SK-N-MC (cell line): ENCODE measurements at regions not wholly inside any gene's neighbourhood (a gene's known extent, or its start where the extent isn't known, plus 50 kb on each side); places are given as distances from the start of the nearest gene placed in this dataset.
"Not testable (repeated sequence)": the region's sequence is repeated elsewhere in the genome, so short reads cannot be mapped to it uniquely, and the experiment has no call there.

ENCODE experiments used
- DNase-seq: peaks from one replicate; pipeline ENCODE4 v3.0.0-alpha.2; 2011; ENCODE audit warnings: low read depth, low spot score
- H3K27ac ChIP-seq: fragments of 200-600 bp; sonication (generic); 2 replicates; pipeline ENCODE4 v1.5.1; 2016; ENCODE audit warnings: mixed run types
- H3K36me3 ChIP-seq: fragments of 200-600 bp; sonication (generic); 2 replicates; pipeline ENCODE4 v1.6.1; 2017; ENCODE audit warnings: antibody characterized with exemption, low read length, mixed read lengths; ENCODE audit not compliant: insufficient read depth
- H3K4me3 ChIP-seq: fragments of 200-600 bp; sonication (generic); 2 replicates; pipeline ENCODE4 v1.5.1; 2016
- H3K9ac ChIP-seq: fragments of 200-600 bp; sonication (generic); 2 replicates; pipeline ENCODE4 v1.8.0; 2017; ENCODE audit warnings: mixed run types, mixed read lengths; ENCODE audit not compliant: insufficient read length
- H3K9me3 ChIP-seq: fragments of 200-600 bp; sonication (generic); 2 replicates; pipeline ENCODE4 v1.6.1; 2017; ENCODE audit warnings: low read depth, mild to moderate bottlenecking, antibody characterized with exemption, low read length, moderate library complexity, mixed read lengths
- EZH2 ChIP-seq: fragments of 200-600 bp; sonication (generic); IDR thresholded peaks from one replicate; pipeline ENCODE4 v1.6.1; 2017; ENCODE audit warnings: antibody characterized with exemption
- FOXP2 ChIP-seq: optimal IDR thresholded peaks from 2 replicates; pipeline ENCODE3; 2011; ENCODE audit warnings: mild to moderate bottlenecking, moderate library complexity; ENCODE audit not compliant: insufficient read depth; ENCODE audit errors: extremely low read length, control extremely low read depth
- POLR2AphosphoS5 ChIP-seq: IDR thresholded peaks from 2 replicates; pipeline ENCODE4 v1.6.1; 2012; ENCODE audit warnings: mild to moderate bottlenecking, low read depth, low read length, borderline replicate concordance

- Histone ChIP-seq H3K36me3 (no peaks in the 10 kb centered on the region), H3K4me3 (no peak overlapping the region), H3K27ac (no peak overlapping the region), H3K9ac (no peak overlapping the region), H3K9me3 (0 out of 2 replicates have a peak, but pooled peaks cover 3% of the 10 kb centered on the region)
- DNase-seq = no peak
- no peak for TF ChIP-seq EZH2
- no peak for TF ChIP-seq POLR2AphosphoS5
- TF ChIP-seq FOXP2 = no peak
Measured at GRCh38 chr3:87755852-87756251, 303.0 kb downstream of the CGGBP1 start.

DNA sequence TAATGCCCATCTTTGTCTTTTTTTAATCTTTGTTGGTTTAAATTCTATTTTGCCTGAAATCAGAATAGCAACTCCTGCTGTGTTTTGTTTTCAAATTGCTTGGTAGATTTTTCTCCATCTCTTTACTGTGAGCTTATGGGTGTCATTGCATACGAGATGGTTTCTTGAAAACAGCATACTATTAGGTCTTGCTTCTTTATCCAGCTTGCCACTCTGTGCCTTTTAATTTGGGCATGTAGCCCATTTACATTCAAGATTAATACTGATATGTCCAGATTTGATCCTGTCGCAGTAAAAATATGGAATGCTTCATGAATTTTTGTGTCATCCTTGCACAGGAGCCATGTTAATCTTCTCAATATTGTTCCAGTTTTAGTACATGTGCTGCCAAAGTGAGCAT is 316.6 kb downstream of the CGGBP1 start:
- TF ChIP-seq EZH2 (no peak), FOXP2 (no peak), POLR2AphosphoS5 (no peak)
- H3K9ac ChIP-seq = no peak overlapping the region
- no peak for DNase-seq
- no peaks in the 10 kb centered on the region for H3K36me3 ChIP-seq
- no peaks in the 10 kb centered on the region for H3K9me3 ChIP-seq
- no peak overlapping the region for H3K4me3 ChIP-seq
- H3K27ac ChIP-seq = no peak overlapping the region

DNA sequence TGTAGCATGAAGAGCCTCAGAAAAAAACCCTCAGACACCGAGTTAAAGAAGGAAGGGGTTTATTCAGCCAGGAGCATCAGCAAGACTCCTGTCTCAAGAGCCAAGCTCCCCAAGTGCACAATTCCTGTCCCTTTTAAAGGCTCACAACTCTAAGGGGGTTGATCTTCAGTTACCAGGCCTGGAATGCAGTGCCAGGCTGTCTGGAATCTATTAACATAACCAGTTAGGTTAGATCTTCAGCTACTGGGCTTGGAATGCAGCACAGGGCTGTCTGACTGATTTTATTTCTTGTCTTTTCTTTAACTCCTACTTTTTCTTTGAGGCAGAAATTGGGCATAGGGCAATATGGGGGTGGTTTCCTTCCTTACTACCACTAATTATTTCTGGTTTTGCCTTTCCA is 317.9 kb downstream of the CGGBP1 start:
- not testable (repeated sequence) for H3K9ac ChIP-seq, H3K27ac ChIP-seq, H3K36me3 ChIP-seq, DNase-seq, H3K4me3 ChIP-seq, H3K9me3 ChIP-seq

DNA sequence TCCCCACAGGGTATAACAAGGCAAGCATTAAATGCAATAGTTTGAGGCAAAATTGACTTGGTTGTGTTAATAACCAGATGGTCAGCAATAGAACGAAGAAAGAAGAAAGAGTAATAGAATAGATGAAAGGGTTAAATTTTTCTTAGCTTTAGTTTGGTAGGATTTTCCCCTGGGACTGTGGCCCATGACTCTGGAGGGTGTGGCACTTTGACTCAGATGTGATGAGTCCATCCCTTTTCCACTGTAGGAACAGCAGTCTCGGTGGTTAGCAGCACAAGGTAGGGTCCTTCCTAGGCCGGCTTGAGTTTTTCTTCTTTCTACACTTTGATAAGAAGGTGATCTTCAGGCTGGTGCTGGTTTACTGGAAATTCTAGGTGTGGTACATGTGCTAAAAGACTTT is 321.0 kb downstream of the CGGBP1 start:
- H3K9ac ChIP-seq, H3K36me3 ChIP-seq, H3K27ac ChIP-seq, H3K4me3 ChIP-seq, H3K9me3 ChIP-seq, DNase-seq: not testable (repeated sequence)

- no peak overlapping the region for H3K4me3 ChIP-seq
- no peak for DNase-seq
- no peak overlapping the region for H3K27ac ChIP-seq
- TF ChIP-seq FOXP2 = no peak
- TF ChIP-seq EZH2 = no peak
- TF ChIP-seq POLR2AphosphoS5 = no peak
- H3K9me3 ChIP-seq = no peaks in the 10 kb centered on the region
- no peak overlapping the region for H3K9ac ChIP-seq
- H3K36me3 ChIP-seq = no peaks in the 10 kb centered on the region
Measured at GRCh38 chr3:87733671-87734367, 325.0 kb downstream of the CGGBP1 start.

GRCh38 chr3:87732294-87732693 is 326.5 kb downstream of the CGGBP1 start:
- H3K27ac ChIP-seq = no peak overlapping the region
- H3K4me3 ChIP-seq = no peak overlapping the region
- no peaks in the 10 kb centered on the region for H3K36me3 ChIP-seq
- H3K9ac ChIP-seq = no peak overlapping the region
- DNase-seq = no peak
- TF ChIP-seq FOXP2 = no peak
- no peak for TF ChIP-seq EZH2
- no peak for TF ChIP-seq POLR2AphosphoS5
- no peaks in the 10 kb centered on the region for H3K9me3 ChIP-seq

DNA sequence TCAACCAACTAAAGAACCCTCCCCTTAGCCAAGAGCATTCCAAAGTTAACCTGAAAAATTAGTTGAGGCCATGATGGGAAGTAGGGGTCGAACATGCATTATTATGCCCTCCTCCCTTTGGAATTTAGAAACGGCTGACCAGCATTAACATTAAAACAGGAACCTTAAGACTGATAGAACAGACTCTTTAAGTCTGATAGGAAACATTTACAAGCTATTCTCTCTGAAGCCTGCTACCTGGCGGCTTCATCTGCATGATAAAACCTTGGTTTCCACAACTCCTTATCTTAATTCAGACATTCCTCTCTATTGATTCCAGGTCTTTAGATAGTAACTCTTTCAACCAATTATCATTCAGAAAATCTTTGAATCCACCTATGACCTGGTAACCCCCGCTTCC is 331.0 kb downstream of the CGGBP1 start:
- DNase-seq = no peak
- Histone ChIP-seq H3K27ac (no peak overlapping the region), H3K36me3 (no peaks in the 10 kb centered on the region), H3K4me3 (no peak overlapping the region), H3K9ac (no peak overlapping the region), H3K9me3 (no peaks in the 10 kb centered on the region)
- TF ChIP-seq FOXP2 (no peak), EZH2 (no peak), POLR2AphosphoS5 (no peak)

DNA sequence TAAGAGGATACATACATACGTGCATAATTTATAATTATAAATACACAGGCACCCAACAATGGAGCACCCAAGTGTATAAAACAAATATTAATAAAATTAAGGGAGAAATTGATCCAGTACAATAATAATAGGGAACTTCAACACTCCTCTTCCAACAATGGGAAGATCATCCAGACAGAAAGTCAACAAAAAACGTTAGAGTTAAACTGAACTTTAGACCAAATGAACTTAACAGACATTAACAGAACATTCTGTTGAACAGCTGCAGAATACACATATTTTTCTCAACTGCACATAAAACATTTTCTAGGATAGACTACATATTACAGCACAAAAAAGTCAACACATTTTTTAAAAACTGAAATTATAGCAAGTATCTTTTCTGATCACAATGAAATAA is 339.7 kb downstream of the CGGBP1 start:
- Histone ChIP-seq H3K9me3 (no peaks in the 10 kb centered on the region), H3K36me3 (no peaks in the 10 kb centered on the region), H3K9ac (no peak overlapping the region), H3K27ac (no peak overlapping the region), H3K4me3 (no peak overlapping the region)
- DNase-seq = no peak
- TF ChIP-seq FOXP2 (no peak), POLR2AphosphoS5 (no peak), EZH2 (no peak)

DNA sequence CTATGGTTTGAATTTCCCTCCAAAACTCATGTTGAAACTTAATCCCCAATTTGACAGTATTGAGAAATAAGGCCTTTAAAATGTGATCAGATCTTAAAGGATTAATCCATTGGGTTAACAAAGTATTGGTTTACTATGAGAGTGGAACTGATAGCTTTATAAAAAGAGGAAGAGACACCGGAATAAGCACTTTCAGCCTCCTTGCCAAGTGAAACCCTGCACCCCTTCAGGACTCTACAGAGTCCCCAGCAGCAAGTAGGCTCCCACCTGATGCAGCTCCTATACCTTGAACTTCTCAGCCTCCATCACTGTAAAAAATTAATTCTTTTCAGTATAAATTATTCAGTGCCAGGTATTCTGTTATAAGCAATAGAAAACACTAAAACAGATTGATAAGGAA is 348.3 kb downstream of the CGGBP1 start:
- Histone ChIP-seq H3K9ac (no peak overlapping the region), H3K27ac (no peak overlapping the region), H3K4me3 (no peak overlapping the region), H3K9me3 (no peaks in the 10 kb centered on the region), H3K36me3 (no peaks in the 10 kb centered on the region)
- no peak for DNase-seq
- TF ChIP-seq POLR2AphosphoS5 (no peak), EZH2 (no peak), FOXP2 (no peak)
